Gastroesophageal sphincter (tissue), 4 donors: ENCODE measurements at regions not wholly inside any gene's neighbourhood (a gene's known extent, or its start where the extent isn't known, plus 50 kb on each side); places are given as distances from the start of the nearest gene placed in this dataset.

Experiments used
- ATAC-seq: fragments of 150-250 bp; one replicate; pipeline ENCODE4 v1.9.1; 2016; ENCODE audit warnings: mild to moderate bottlenecking, moderate library complexity
- H3K27ac ChIP-seq, 4 donors: fragments of 200-600 bp; sonication (generic) in 3 of 4; 1 replicate in 3 of 4; 2 replicates in 1 of 4; pipeline ENCODE4 v1.5.1; 2016 to 2019
- H3K27me3 ChIP-seq: fragments of 200-600 bp; sonication (generic); one replicate; pipeline ENCODE4 v1.5.1; 2019
- H3K36me3 ChIP-seq, 2 donors: fragments of 200-600 bp; sonication (generic); one replicate each; pipeline ENCODE4 v1.5.1; 2019; ENCODE audit warnings: control low read depth in 1 of 2
- H3K4me1 ChIP-seq, 3 donors: fragments of 200-600 bp; sonication (generic); 1 replicate in 2 of 3; 2 replicates in 1 of 3; pipeline ENCODE4 v1.5.1; 2016 to 2019; ENCODE audit warnings: control low read depth in 2 of 3
- H3K4me3 ChIP-seq, 2 donors: fragments of 200-600 bp; sonication (generic); one replicate each; pipeline ENCODE4 v1.5.1; 2019; ENCODE audit warnings: mild to moderate bottlenecking in 1 of 2, moderate library complexity in 1 of 2
- H3K9me3 ChIP-seq, 3 donors: fragments of 200-600 bp; sonication (generic); one replicate each; pipeline ENCODE4 v1.5.1; 2017 to 2019; ENCODE audit warnings: control low read depth in 2 of 3
- EP300 ChIP-seq: sonication (generic); formaldehyde crosslinking; IDR thresholded peaks from one replicate; pipeline ENCODE4 v1.6.1; 2017; ENCODE audit warnings: antibody characterized with exemption, mild to moderate bottlenecking
- POLR2A ChIP-seq, 2 donors: fragments of 450-650 bp; IDR thresholded peaks; one replicate each; pipeline ENCODE4 v1.6.1; 2017; ENCODE audit warnings: antibody characterized with exemption in 2 of 2, mild to moderate bottlenecking in 2 of 2, moderate library complexity in 1 of 2
- POLR2AphosphoS5 ChIP-seq: sonication (generic); formaldehyde crosslinking; IDR thresholded peaks from one replicate; pipeline ENCODE4 v1.6.1; 2017; ENCODE audit warnings: antibody characterized with exemption
- WGBS, 2 donors: methylation state at CpG; one replicate each; pipeline ENCODE4 v1.1.5; 2018; ENCODE audit warnings: low coverage in 1 of 2; 5-methylcytosine and 5-hydroxymethylcytosine counted together
- TF ChIP-seq, protein P1 (sequence below), 4 experiments: fragments of 200-600 bp in 2 of 4; fragments of 450-650 bp in 2 of 4; sonication (generic) in 1 of 4; IDR thresholded peaks; one replicate each; pipeline ENCODE4 v1.5.1; 2017 to 2019; ENCODE audit warnings: antibody characterized with exemption in 4 of 4, mild to moderate bottlenecking in 2 of 4, moderate library complexity in 2 of 4

DNA sequence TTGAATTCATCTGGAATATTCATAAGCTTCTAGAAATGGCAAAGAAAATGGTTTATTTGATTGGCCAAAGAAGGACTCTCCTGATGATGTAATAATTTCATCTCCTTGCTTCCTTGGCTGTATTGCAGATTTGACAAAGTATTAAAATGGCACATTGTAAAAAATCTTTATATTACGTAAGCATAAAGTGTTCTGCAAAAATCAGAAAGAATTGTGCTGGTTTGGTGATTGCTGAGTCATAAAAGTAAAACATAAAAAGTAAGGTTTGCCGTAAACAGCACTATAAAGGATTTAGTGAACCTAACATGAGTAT lies 255.9 kb upstream of the RREB1 start:
- no peak for ATAC-seq
- WGBS, 2 donors: 86 to 92% methylated on average over 2 of the region's 2 CpGs
- no peaks in the 10 kb centered on the region for H3K9me3 ChIP-seq

GRCh38 chr6:6856538-6857523 lies 250.9 kb upstream of the RREB1 start:
- Histone ChIP-seq H3K36me3 (no peaks in the 10 kb centered on the region), H3K9me3 (no peaks in the 10 kb centered on the region), H3K4me3 (no peak overlapping the region), H3K27me3 (no peaks in the 10 kb centered on the region), H3K4me1 (peaks cover 0 to 14% (median 10%) of the 10 kb centered on the region in 3 donors), H3K27ac (peak overlapping the region in 2 of 4 donors; percentile 0 to 5)
- peak; percentile 78 for ATAC-seq
- 17 to 38% methylated on average over 7 to 19 of the region's 23 CpGs for WGBS, 2 donors
- TF ChIP-seq POLR2A (IDR thresholded peaks at IDR 0.05) (no peak), POLR2AphosphoS5 (no peak), EP300 (no peak)
- TF ChIP-seq, protein P1, sequence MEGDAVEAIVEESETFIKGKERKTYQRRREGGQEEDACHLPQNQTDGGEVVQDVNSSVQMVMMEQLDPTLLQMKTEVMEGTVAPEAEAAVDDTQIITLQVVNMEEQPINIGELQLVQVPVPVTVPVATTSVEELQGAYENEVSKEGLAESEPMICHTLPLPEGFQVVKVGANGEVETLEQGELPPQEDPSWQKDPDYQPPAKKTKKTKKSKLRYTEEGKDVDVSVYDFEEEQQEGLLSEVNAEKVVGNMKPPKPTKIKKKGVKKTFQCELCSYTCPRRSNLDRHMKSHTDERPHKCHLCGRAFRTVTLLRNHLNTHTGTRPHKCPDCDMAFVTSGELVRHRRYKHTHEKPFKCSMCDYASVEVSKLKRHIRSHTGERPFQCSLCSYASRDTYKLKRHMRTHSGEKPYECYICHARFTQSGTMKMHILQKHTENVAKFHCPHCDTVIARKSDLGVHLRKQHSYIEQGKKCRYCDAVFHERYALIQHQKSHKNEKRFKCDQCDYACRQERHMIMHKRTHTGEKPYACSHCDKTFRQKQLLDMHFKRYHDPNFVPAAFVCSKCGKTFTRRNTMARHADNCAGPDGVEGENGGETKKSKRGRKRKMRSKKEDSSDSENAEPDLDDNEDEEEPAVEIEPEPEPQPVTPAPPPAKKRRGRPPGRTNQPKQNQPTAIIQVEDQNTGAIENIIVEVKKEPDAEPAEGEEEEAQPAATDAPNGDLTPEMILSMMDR (IDR thresholded peaks at IDR 0.05): no peak

More for the DNA sequence above, 255.9 kb upstream of the RREB1 start:
- no peak overlapping the region for H3K4me3 ChIP-seq
- no peaks in the 10 kb centered on the region for H3K36me3 ChIP-seq
- TF ChIP-seq POLR2A (IDR thresholded peaks at IDR 0.05) (no peak), POLR2AphosphoS5 (no peak), EP300 (no peak)
- TF ChIP-seq, protein P1 (IDR thresholded peaks at IDR 0.05): no peak
- H3K27ac ChIP-seq: no peak overlapping the region
- peaks cover 0 to 19% (median 8%) of the 10 kb centered on the region in 3 donors for H3K4me1 ChIP-seq
- no peaks in the 10 kb centered on the region for H3K27me3 ChIP-seq

GRCh38 chr6:6857528-6857927 lies 250.2 kb upstream of the RREB1 start:
- WGBS, 2 donors: 75% methylated on average over 5 of the region's 5 CpGs; no CpG with 5 or more reads in 1 of the 2 donors
- Histone ChIP-seq H3K27me3 (peaks cover 4% of the 10 kb centered on the region), H3K4me1 (peaks cover 0 to 14% (median 10%) of the 10 kb centered on the region in 3 donors), H3K4me3 (no peak overlapping the region), H3K27ac (no peak overlapping the region), H3K9me3 (no peaks in the 10 kb centered on the region), H3K36me3 (no peaks in the 10 kb centered on the region)
- no peak for TF ChIP-seq POLR2A (IDR thresholded peaks at IDR 0.05)
- TF ChIP-seq EP300: no peak
- TF ChIP-seq, protein P1 (IDR thresholded peaks at IDR 0.05): no peak
- no peak for TF ChIP-seq POLR2AphosphoS5
- peak; percentile 2 for ATAC-seq

DNA sequence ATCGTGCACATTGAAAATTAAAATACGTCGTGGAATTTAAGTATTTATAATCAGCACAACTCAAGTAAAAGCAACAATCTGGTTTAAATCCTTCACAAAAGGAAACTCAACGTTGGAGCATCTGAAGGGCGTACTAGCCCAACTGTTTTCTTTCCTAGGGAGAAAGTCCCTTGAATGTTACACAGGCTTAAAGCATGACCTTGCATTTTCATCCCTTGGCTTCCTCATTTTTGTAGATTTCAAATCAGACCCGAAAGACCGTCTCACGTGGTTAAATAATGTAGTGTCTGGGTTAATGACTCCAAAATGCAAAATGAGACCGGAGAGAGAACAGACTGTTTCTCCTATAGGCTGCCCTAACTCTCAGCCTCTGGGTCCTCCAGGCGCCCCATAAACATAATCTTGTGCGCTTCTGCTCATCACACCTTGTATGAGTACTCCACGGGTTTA lies 249.2 kb upstream of the RREB1 start:
- H3K27ac ChIP-seq: no peak overlapping the region
- no peak for ATAC-seq
- no peak for TF ChIP-seq EP300
- TF ChIP-seq POLR2AphosphoS5: no peak
- TF ChIP-seq, protein P1 (IDR thresholded peaks at IDR 0.05): no peak
- no peak for TF ChIP-seq POLR2A (IDR thresholded peaks at IDR 0.05)

More for the DNA sequence above, 249.2 kb upstream of the RREB1 start:
- Histone ChIP-seq H3K4me3 (no peak overlapping the region), H3K36me3 (no peaks in the 10 kb centered on the region), H3K4me1 (peaks cover 0 to 14% (median 10%) of the 10 kb centered on the region in 3 donors), H3K27me3 (peaks cover 5% of the 10 kb centered on the region), H3K9me3 (no peaks in the 10 kb centered on the region)
- 62 to 83% methylated on average over 10 of the region's 12 CpGs for WGBS, 2 donors
